CD4-positive, alpha-beta T cell treated with Interleukin-10 for 1 hour (primary cell): ENCODE measurements at regions not wholly inside any gene's neighbourhood (a gene's known extent, or its start where the extent isn't known, plus 50 kb on each side); places are given as distances from the start of the nearest gene placed in this dataset.

ENCODE experiments used
- DNase-seq: peaks from one replicate; pipeline ENCODE4 v3.0.0-alpha.2; 2020

GRCh38 chr2:58667137-58667774 is 426.1 kb upstream of the FANCL start:
- DNase-seq: no peak

GRCh38 chr2:58666323-58666970 is 425.3 kb upstream of the FANCL start:
- DNase-seq: no peak

GRCh38 chr2:58665154-58665553 is 424.0 kb upstream of the FANCL start:
- no peak for DNase-seq

- DNase-seq: no peak
These were observed 423.5 kb upstream of the FANCL start for GRCh38 chr2:58664523-58665151.

- no peak for DNase-seq
These were observed 418.9 kb upstream of the FANCL start for GRCh38 chr2:58660046-58660445.

- DNase-seq: no peak
These were observed 414.0 kb upstream of the FANCL start for GRCh38 chr2:58655152-58655551.

GRCh38 chr2:58651930-58652329 is 410.8 kb upstream of the FANCL start:
- DNase-seq: no peak

GRCh38 chr2:58650781-58651180 is 409.7 kb upstream of the FANCL start:
- DNase-seq: no peak

GRCh38 chr2:58649756-58650155 is 408.6 kb upstream of the FANCL start:
- no peak for DNase-seq

GRCh38 chr2:58645017-58645416 is 403.9 kb upstream of the FANCL start:
- no peak for DNase-seq

GRCh38 chr2:58644451-58644850 is 403.3 kb upstream of the FANCL start:
- no peak for DNase-seq

GRCh38 chr2:58641001-58641400 is 399.9 kb upstream of the FANCL start:
- no peak for DNase-seq

- DNase-seq: no peak
These were observed 398.9 kb upstream of the FANCL start for GRCh38 chr2:58640042-58640441.

- no peak for DNase-seq
These were observed 397.2 kb upstream of the FANCL start for GRCh38 chr2:58638256-58638805.

GRCh38 chr2:58636872-58637271 is 395.7 kb upstream of the FANCL start:
- no peak for DNase-seq

GRCh38 chr2:58635801-58636375 is 394.8 kb upstream of the FANCL start:
- DNase-seq: no peak

GRCh38 chr2:58634653-58635370 is 393.7 kb upstream of the FANCL start:
- DNase-seq: no peak

- no peak for DNase-seq
These were observed 392.7 kb upstream of the FANCL start for GRCh38 chr2:58633613-58634365.

GRCh38 chr2:58631986-58632385 is 390.9 kb upstream of the FANCL start:
- DNase-seq: no peak

- DNase-seq: no peak
These were observed 388.5 kb upstream of the FANCL start for GRCh38 chr2:58629545-58630119.

GRCh38 chr2:58620896-58621295 is 379.8 kb upstream of the FANCL start:
- DNase-seq: no peak

GRCh38 chr2:58620093-58620492 is 379.0 kb upstream of the FANCL start:
- no peak for DNase-seq
